ENCODE measurements at regions not wholly inside any gene's neighbourhood (a gene's known extent, or its start where the extent isn't known, plus 50 kb on each side); places are given as distances from the start of the nearest gene placed in this dataset.

- Histone ChIP-seq H3K27me3 (replicated peaks in 2 of 5; ENCODE audit: control insufficient read depth in 4 of 5, insufficient read depth in 5 of 5, low read length in 4 of 5) (peaks cover 0 to 45% (median 10%) of the 10 kb centered on the region in 5 experiments), H3K4me3 (ENCODE audit: control insufficient read depth in 1 of 7, extremely low read depth in 1 of 7, insufficient read depth in 4 of 7, low read depth in 2 of 7, low read length in 6 of 7) (no peak overlapping the region), H3K4me1 (ENCODE audit: control extremely low read depth in 1 of 4, control insufficient read depth in 4 of 4, insufficient read depth in 4 of 4, low read length in 3 of 4) (no peaks in the 10 kb centered on the region), H3K9me3 (ENCODE audit: control extremely low read depth in 1 of 5, control insufficient read depth in 4 of 5, insufficient read depth in 2 of 5, low read depth in 1 of 5, low read length in 4 of 5) (no peaks in the 10 kb centered on the region), H3K27ac (ENCODE audit: insufficient read depth in 1 of 2, low read depth in 1 of 2, low read length in 2 of 2, poor library complexity in 1 of 2, severe bottlenecking in 2 of 2) (no peak overlapping the region), H3K36me3 (ENCODE audit: control insufficient read depth in 4 of 4, insufficient read depth in 4 of 4, low read length in 3 of 4) (no peaks in the 10 kb centered on the region)
- WGBS (ENCODE audit: insufficient coverage): 96% methylated on average over 8 of the region's 9 CpGs
- no peak for DNase-seq
- ChIA-PET POLR2A (no interaction called here), CTCF (no interaction called here)
Measured at GRCh38 chr16:86128246-86128645, 229.3 kb downstream of the IRF8 start.

GRCh38 chr16:86129541-86129940 lies 230.6 kb downstream of the IRF8 start:
- H3K36me3 ChIP-seq (ENCODE audit: control insufficient read depth in 4 of 4, insufficient read depth in 4 of 4, low read length in 3 of 4): no peaks in the 10 kb centered on the region
- no peak overlapping the region for H3K27ac ChIP-seq (ENCODE audit: insufficient read depth in 1 of 2, low read depth in 1 of 2, low read length in 2 of 2, poor library complexity in 1 of 2, severe bottlenecking in 2 of 2)
- no peaks in the 10 kb centered on the region for H3K9me3 ChIP-seq (ENCODE audit: control extremely low read depth in 1 of 5, control insufficient read depth in 4 of 5, insufficient read depth in 2 of 5, low read depth in 1 of 5, low read length in 4 of 5)
- CTCF ChIA-PET: no interaction called here
- H3K4me1 ChIP-seq (ENCODE audit: control extremely low read depth in 1 of 4, control insufficient read depth in 4 of 4, insufficient read depth in 4 of 4, low read length in 3 of 4): no peaks in the 10 kb centered on the region
- POLR2A ChIA-PET: no interaction called here
- H3K27me3 ChIP-seq (replicated peaks in 2 of 5; ENCODE audit: control insufficient read depth in 4 of 5, insufficient read depth in 5 of 5, low read length in 4 of 5): peaks cover 0 to 33% (median 8%) of the 10 kb centered on the region in 5 experiments
- H3K4me3 ChIP-seq (ENCODE audit: control insufficient read depth in 1 of 7, extremely low read depth in 1 of 7, insufficient read depth in 4 of 7, low read depth in 2 of 7, low read length in 6 of 7): no peak overlapping the region
- WGBS (ENCODE audit: insufficient coverage): 33% methylated on average over 2 of the region's 3 CpGs
- DNase-seq: no peak

GRCh38 chr16:86133377-86133776 lies 234.4 kb downstream of the IRF8 start:
- no peaks in the 10 kb centered on the region for H3K4me1 ChIP-seq (ENCODE audit: control extremely low read depth in 1 of 4, control insufficient read depth in 4 of 4, insufficient read depth in 4 of 4, low read length in 3 of 4)
- H3K36me3 ChIP-seq (ENCODE audit: control insufficient read depth in 4 of 4, insufficient read depth in 4 of 4, low read length in 3 of 4): no peaks in the 10 kb centered on the region
- H3K4me3 ChIP-seq (ENCODE audit: control insufficient read depth in 1 of 7, extremely low read depth in 1 of 7, insufficient read depth in 4 of 7, low read depth in 2 of 7, low read length in 6 of 7): no peak overlapping the region
- no peak for DNase-seq
- no peak overlapping the region for H3K27ac ChIP-seq (ENCODE audit: insufficient read depth in 1 of 2, low read depth in 1 of 2, low read length in 2 of 2, poor library complexity in 1 of 2, severe bottlenecking in 2 of 2)
- H3K9me3 ChIP-seq (ENCODE audit: control extremely low read depth in 1 of 5, control insufficient read depth in 4 of 5, insufficient read depth in 2 of 5, low read depth in 1 of 5, low read length in 4 of 5): no peaks in the 10 kb centered on the region
- H3K27me3 ChIP-seq (replicated peaks in 2 of 5; ENCODE audit: control insufficient read depth in 4 of 5, insufficient read depth in 5 of 5, low read length in 4 of 5): peaks cover 0 to 25% (median 11%) of the 10 kb centered on the region in 5 experiments
- ChIA-PET POLR2A (no interaction called here), CTCF (no interaction called here)
- 98% methylated on average over 7 of the region's 7 CpGs for WGBS (ENCODE audit: insufficient coverage)

GRCh38 chr16:86133847-86134375 lies 234.9 kb downstream of the IRF8 start:
- Histone ChIP-seq H3K4me3 (ENCODE audit: control insufficient read depth in 1 of 7, extremely low read depth in 1 of 7, insufficient read depth in 4 of 7, low read depth in 2 of 7, low read length in 6 of 7) (no peak overlapping the region), H3K36me3 (ENCODE audit: control insufficient read depth in 4 of 4, insufficient read depth in 4 of 4, low read length in 3 of 4) (no peaks in the 10 kb centered on the region), H3K4me1 (ENCODE audit: control extremely low read depth in 1 of 4, control insufficient read depth in 4 of 4, insufficient read depth in 4 of 4, low read length in 3 of 4) (no peaks in the 10 kb centered on the region), H3K9me3 (ENCODE audit: control extremely low read depth in 1 of 5, control insufficient read depth in 4 of 5, insufficient read depth in 2 of 5, low read depth in 1 of 5, low read length in 4 of 5) (no peaks in the 10 kb centered on the region), H3K27ac (ENCODE audit: insufficient read depth in 1 of 2, low read depth in 1 of 2, low read length in 2 of 2, poor library complexity in 1 of 2, severe bottlenecking in 2 of 2) (no peak overlapping the region), H3K27me3 (replicated peaks in 2 of 5; ENCODE audit: control insufficient read depth in 4 of 5, insufficient read depth in 5 of 5, low read length in 4 of 5) (peaks cover 0 to 25% (median 11%) of the 10 kb centered on the region in 5 experiments)
- DNase-seq: no peak
- POLR2A ChIA-PET: no interaction called here
- 93% methylated on average over 8 of the region's 9 CpGs for WGBS (ENCODE audit: insufficient coverage)
- CTCF ChIA-PET: no interaction called here

- no peak overlapping the region for H3K4me3 ChIP-seq (ENCODE audit: control insufficient read depth in 1 of 7, extremely low read depth in 1 of 7, insufficient read depth in 4 of 7, low read depth in 2 of 7, low read length in 6 of 7)
- no peaks in the 10 kb centered on the region for H3K9me3 ChIP-seq (ENCODE audit: control extremely low read depth in 1 of 5, control insufficient read depth in 4 of 5, insufficient read depth in 2 of 5, low read depth in 1 of 5, low read length in 4 of 5)
- no peak overlapping the region for H3K27ac ChIP-seq (ENCODE audit: insufficient read depth in 1 of 2, low read depth in 1 of 2, low read length in 2 of 2, poor library complexity in 1 of 2, severe bottlenecking in 2 of 2)
- H3K36me3 ChIP-seq (ENCODE audit: control insufficient read depth in 4 of 4, insufficient read depth in 4 of 4, low read length in 3 of 4): no peaks in the 10 kb centered on the region
- no peak for DNase-seq
- no peaks in the 10 kb centered on the region for H3K4me1 ChIP-seq (ENCODE audit: control extremely low read depth in 1 of 4, control insufficient read depth in 4 of 4, insufficient read depth in 4 of 4, low read length in 3 of 4)
- peaks cover 0 to 21% (median 11%) of the 10 kb centered on the region in 5 experiments for H3K27me3 ChIP-seq (replicated peaks in 2 of 5; ENCODE audit: control insufficient read depth in 4 of 5, insufficient read depth in 5 of 5, low read length in 4 of 5)
- ChIA-PET POLR2A (no interaction called here), CTCF (no interaction called here)
- 84% methylated on average over 10 of the region's 12 CpGs for WGBS (ENCODE audit: insufficient coverage)
Measured at GRCh38 chr16:86134802-86135461, 236.0 kb downstream of the IRF8 start.

- WGBS (ENCODE audit: insufficient coverage): 88% methylated on average over 5 of the region's 6 CpGs
- Histone ChIP-seq H3K4me1 (ENCODE audit: control extremely low read depth in 1 of 4, control insufficient read depth in 4 of 4, insufficient read depth in 4 of 4, low read length in 3 of 4) (no peaks in the 10 kb centered on the region), H3K27ac (ENCODE audit: insufficient read depth in 1 of 2, low read depth in 1 of 2, low read length in 2 of 2, poor library complexity in 1 of 2, severe bottlenecking in 2 of 2) (no peak overlapping the region), H3K9me3 (ENCODE audit: control extremely low read depth in 1 of 5, control insufficient read depth in 4 of 5, insufficient read depth in 2 of 5, low read depth in 1 of 5, low read length in 4 of 5) (no peaks in the 10 kb centered on the region), H3K36me3 (ENCODE audit: control insufficient read depth in 4 of 4, insufficient read depth in 4 of 4, low read length in 3 of 4) (no peaks in the 10 kb centered on the region), H3K4me3 (ENCODE audit: control insufficient read depth in 1 of 7, extremely low read depth in 1 of 7, insufficient read depth in 4 of 7, low read depth in 2 of 7, low read length in 6 of 7) (no peak overlapping the region), H3K27me3 (replicated peaks in 2 of 5; ENCODE audit: control insufficient read depth in 4 of 5, insufficient read depth in 5 of 5, low read length in 4 of 5) (peaks cover 0 to 25% (median 11%) of the 10 kb centered on the region in 5 experiments)
- ChIA-PET CTCF (no interaction called here), POLR2A (no interaction called here)
- DNase-seq: no peak
Measured at GRCh38 chr16:86137359-86137758, 238.4 kb downstream of the IRF8 start.

GRCh38 chr16:86138121-86139085 lies 239.4 kb downstream of the IRF8 start:
- H3K9me3 ChIP-seq (ENCODE audit: control extremely low read depth in 1 of 5, control insufficient read depth in 4 of 5, insufficient read depth in 2 of 5, low read depth in 1 of 5, low read length in 4 of 5): no peaks in the 10 kb centered on the region
- H3K27me3 ChIP-seq (replicated peaks in 2 of 5; ENCODE audit: control insufficient read depth in 4 of 5, insufficient read depth in 5 of 5, low read length in 4 of 5): peaks cover 0 to 25% (median 9%) of the 10 kb centered on the region in 5 experiments
- DNase-seq: no peak
- WGBS (ENCODE audit: insufficient coverage): 83% methylated on average over 13 of the region's 16 CpGs
- H3K4me1 ChIP-seq (ENCODE audit: control extremely low read depth in 1 of 4, control insufficient read depth in 4 of 4, insufficient read depth in 4 of 4, low read length in 3 of 4): no peaks in the 10 kb centered on the region
- no peaks in the 10 kb centered on the region for H3K36me3 ChIP-seq (ENCODE audit: control insufficient read depth in 4 of 4, insufficient read depth in 4 of 4, low read length in 3 of 4)
- ChIA-PET POLR2A (no interaction called here), CTCF (no interaction called here)
- H3K4me3 ChIP-seq (ENCODE audit: control insufficient read depth in 1 of 7, extremely low read depth in 1 of 7, insufficient read depth in 4 of 7, low read depth in 2 of 7, low read length in 6 of 7): no peak overlapping the region
- H3K27ac ChIP-seq (ENCODE audit: insufficient read depth in 1 of 2, low read depth in 1 of 2, low read length in 2 of 2, poor library complexity in 1 of 2, severe bottlenecking in 2 of 2): no peak overlapping the region
